SK-N-SH treated with all-trans-retinoic acid at 6 μM for 48 hours (cell line): ENCODE measurements at regions not wholly inside any gene's neighbourhood (a gene's known extent, or its start where the extent isn't known, plus 50 kb on each side); places are given as distances from the start of the nearest gene placed in this dataset.

ENCODE experiments used
- ARNTL ChIP-seq: fragments of 450-650 bp; formaldehyde crosslinking; IDR thresholded peaks from 2 replicates; pipeline ENCODE4 v1.5.0; 2020; ENCODE audit warnings: low read depth, mild to moderate bottlenecking, moderate library complexity, borderline replicate concordance
- BACH2 ChIP-seq: fragments of 250-450 bp; sonication (Bioruptor Pico); IDR thresholded peaks from 2 replicates; pipeline ENCODE4 v1.9.0; 2021; ENCODE audit warnings: mild to moderate bottlenecking, borderline replicate concordance
- CREB5 ChIP-seq: fragments of 250-450 bp; sonication (Bioruptor Pico); IDR thresholded peaks from 2 replicates; pipeline ENCODE4 v1.5.1; 2020; ENCODE audit warnings: low read depth, mild to moderate bottlenecking, moderate library complexity
- CSRNP3 ChIP-seq: fragments of 250-450 bp; sonication (Bioruptor Pico); IDR thresholded peaks from 2 replicates; pipeline ENCODE4 v1.5.1; 2021; ENCODE audit warnings: mild to moderate bottlenecking, moderate library complexity
- ISL1 ChIP-seq: fragments of 250-450 bp; sonication (Bioruptor Pico); IDR thresholded peaks from 2 replicates; pipeline ENCODE4 v2.1.2; 2022; ENCODE audit warnings: mild to moderate bottlenecking, moderate library complexity
- OSR1 ChIP-seq: fragments of 250-450 bp; sonication (Bioruptor Pico); IDR thresholded peaks from 2 replicates; pipeline ENCODE4 v1.8.0; 2022; ENCODE audit warnings: moderate library complexity, mild to moderate bottlenecking, inconsistent platforms
- PATZ1 ChIP-seq: fragments of 250-450 bp; sonication (Bioruptor Pico); IDR thresholded peaks from 2 replicates; pipeline ENCODE4 v1.8.0; 2020; ENCODE audit warnings: mild to moderate bottlenecking, moderate library complexity, borderline replicate concordance
- PPARA ChIP-seq: fragments of 250-450 bp; sonication (Bioruptor Pico); IDR thresholded peaks from 2 replicates; pipeline ENCODE4 v1.5.0; 2020; ENCODE audit warnings: mild to moderate bottlenecking, borderline replicate concordance
- RARB ChIP-seq: fragments of 250-450 bp; sonication (Bioruptor Pico); IDR thresholded peaks from 2 replicates; pipeline ENCODE4 v1.8.0; 2021; ENCODE audit warnings: mild to moderate bottlenecking, moderate library complexity
- TCF4 ChIP-seq: fragments of 250-450 bp; sonication (Bioruptor Pico); IDR thresholded peaks from 2 replicates; pipeline ENCODE4 v1.8.0; 2021; ENCODE audit warnings: mild to moderate bottlenecking, moderate library complexity, borderline replicate concordance
- TOX ChIP-seq: fragments of 250-450 bp; sonication (Bioruptor Pico); IDR thresholded peaks from 2 replicates; pipeline ENCODE4 v1.8.0; 2021; ENCODE audit warnings: mild to moderate bottlenecking, moderate library complexity, borderline replicate concordance
- ZFP30 ChIP-seq: fragments of 450-650 bp; formaldehyde crosslinking; IDR thresholded peaks from 2 replicates; pipeline ENCODE4 v1.5.0; 2022; ENCODE audit warnings: mild to moderate bottlenecking, moderate library complexity
- ZNF70 ChIP-seq: fragments of 450-650 bp; formaldehyde crosslinking; IDR thresholded peaks from 2 replicates; pipeline ENCODE4 v1.5.0; 2020; ENCODE audit warnings: mild to moderate bottlenecking, moderate library complexity

- TF ChIP-seq ARNTL (CRISPR knock-in tag) (no peak), ZNF70 (CRISPR knock-in tag) (no peak), TOX (CRISPR knock-in tag) (no peak), TCF4 (CRISPR knock-in tag) (no peak), ZFP30 (CRISPR knock-in tag) (no peak), PATZ1 (no peak), BACH2 (no peak), OSR1 (CRISPR knock-in tag) (no peak), PPARA (CRISPR knock-in tag) (no peak), ISL1 (CRISPR knock-in tag) (no peak), CSRNP3 (CRISPR knock-in tag) (no peak), RARB (CRISPR knock-in tag) (no peak), CREB5 (CRISPR knock-in tag) (no peak)
Observed at GRCh38 chr6:159435701-159436100, 257.3 kb downstream of the SOD2 start.
